GM12878 (cell line): ENCODE measurements at regions not wholly inside any gene's neighbourhood (a gene's known extent, or its start where the extent isn't known, plus 50 kb on each side); places are given as distances from the start of the nearest gene placed in this dataset.

ENCODE experiments used
- ATAC-seq: fragments of 200-7000 bp; cut with Tn5 transposase; 3 replicates; pipeline ENCODE4 v1.9.1; 2020; ENCODE audit warnings: mild to moderate bottlenecking, moderate library complexity
- BruUV-seq: library from RNA; stranded (reverse); fragments of 400-500 nt; replicated peaks from 2 replicates; lab custom pipeline; 2021; lab: Mats Ljungman, UMichigan
- CTCF ChIA-PET: fragments of 300-600 bp; sonication (Branson Sonifier 250); formaldehyde crosslinking; extraction: SDS; loops from one replicate; lab custom pipeline; 2021; ENCODE audit warnings: inconsistent platforms; lab: Yijun Ruan, JAX
- POLR2A ChIA-PET: fragments of 350-600 bp; formaldehyde crosslinking; extraction: SDS; loops from one replicate; lab custom pipeline; 2021; ENCODE audit warnings: inconsistent platforms; lab: Charles Lee
- RAD21 ChIA-PET: fragments of 300-600 bp; sonication (Branson Sonifier 250); formaldehyde crosslinking; loops from one replicate; lab custom pipeline; 2023; ENCODE audit warnings: antibody characterized with exemption; ENCODE audit not compliant: unreplicated experiment; lab: Charles Lee
- SMC1A ChIA-PET: fragments of 300-600 bp; sonication (Branson Sonifier 250); formaldehyde crosslinking; loops from one replicate; lab custom pipeline; 2023; ENCODE audit not compliant: unreplicated experiment, uncharacterized antibody; lab: Charles Lee
- DNase-seq: peaks from one replicate; pipeline ENCODE4 v3.0.0-alpha.2; 2011; ENCODE audit warnings: low read depth, low spot score
- FAIRE-seq: peaks from 3 replicates; lab custom pipeline; 2011; peaks lifted over from hg19 to GRCh38; lab: Jason Lieb, UNC
- H2AFZ ChIP-seq: 2 replicates; pipeline ENCODE4 v1.6.0; 2011; ENCODE audit warnings: low read depth, low read length, control low read depth; ENCODE audit not compliant: control insufficient read depth
- H3K27ac ChIP-seq: 2 replicates; pipeline ENCODE4 v1.5.1; 2011; ENCODE audit warnings: control low read depth; ENCODE audit not compliant: control insufficient read depth, insufficient read depth
- H3K27me3 ChIP-seq, 2 experiments: replicated peaks in 1 of 2; 2 replicates each; pipeline versions ENCODE4 v1.6.0 to v1.6.1; 2011; ENCODE audit warnings: low read length in 1 of 2; ENCODE audit not compliant: control insufficient read depth in 2 of 2, insufficient read depth in 2 of 2
- H3K36me3 ChIP-seq, 2 experiments: 2 replicates each; pipeline ENCODE4 v1.5.1; 2011; ENCODE audit warnings: low read length in 1 of 2; ENCODE audit not compliant: control insufficient read depth in 2 of 2, insufficient read depth in 2 of 2
- H3K4me1 ChIP-seq: 2 replicates; pipeline ENCODE4 v1.6.1; 2011; ENCODE audit warnings: mild to moderate bottlenecking, low read length, moderate library complexity, mixed read lengths; ENCODE audit not compliant: control insufficient read depth, insufficient read depth
- H3K4me2 ChIP-seq: 2 replicates; pipeline ENCODE4 v1.6.0; 2011; ENCODE audit warnings: control low read depth; ENCODE audit not compliant: control insufficient read depth, insufficient read depth
- H3K4me3 ChIP-seq: fragments of 200-600 bp; sonication (generic); 2 replicates; pipeline ENCODE4 v1.5.1; 2016
- H3K79me2 ChIP-seq: 2 replicates; pipeline ENCODE4 v1.6.0; 2011; ENCODE audit warnings: low read length; ENCODE audit not compliant: control insufficient read depth, insufficient read depth
- H3K9ac ChIP-seq: 2 replicates; pipeline ENCODE4 v1.8.0; 2011; ENCODE audit warnings: low read length, control low read depth, mixed read lengths; ENCODE audit not compliant: control insufficient read depth, insufficient read depth
- H3K9me3 ChIP-seq: replicated peaks from 3 replicates; pipeline ENCODE4 v1.5.1; 2011; ENCODE audit warnings: mild to moderate bottlenecking, low read length; ENCODE audit not compliant: control insufficient read depth, insufficient read depth
- H4K20me1 ChIP-seq: 2 replicates; pipeline ENCODE4 v1.6.0; 2011; ENCODE audit not compliant: control insufficient read depth, insufficient read depth
- ATF2 ChIP-seq: IDR thresholded peaks from 2 replicates; pipeline ENCODE4 v1.6.1; 2012; ENCODE audit warnings: low read length, inconsistent platforms
- ATF3 ChIP-seq: IDR thresholded peaks from 2 replicates; pipeline ENCODE4 v1.6.1; 2011; ENCODE audit warnings: low read depth, mild to moderate bottlenecking, low read length, moderate library complexity, borderline replicate concordance; ENCODE audit errors: extremely low read depth
- BCL3 ChIP-seq: IDR thresholded peaks from 2 replicates; pipeline ENCODE4 v1.6.1; 2011; ENCODE audit warnings: borderline replicate concordance, low read depth, mild to moderate bottlenecking, moderate library complexity, low read length; ENCODE audit not compliant: insufficient read depth, poor library complexity, severe bottlenecking
- CREB1 ChIP-seq: IDR thresholded peaks from 2 replicates; pipeline ENCODE4 v1.6.1; 2012; ENCODE audit warnings: low read depth, mild to moderate bottlenecking, inconsistent platforms
- E4F1 ChIP-seq: fragments of 450-650 bp; IDR thresholded peaks from 2 replicates; pipeline ENCODE4 v1.6.1; 2018; ENCODE audit warnings: borderline replicate concordance, mild to moderate bottlenecking; ENCODE audit not compliant: partially characterized antibody
- EED ChIP-seq: sonication (generic); IDR thresholded peaks from 2 replicates; pipeline ENCODE4 v1.6.1; 2016; ENCODE audit warnings: antibody characterized with exemption, low read depth
- IKZF1 ChIP-seq: fragments of 450-650 bp; conservative IDR thresholded peaks from 2 replicates; pipeline ENCODE4 v1.6.1; 2017; ENCODE audit warnings: antibody characterized with exemption, mild to moderate bottlenecking
- MYC ChIP-seq: IDR thresholded peaks from 2 replicates; pipeline ENCODE4 v1.6.1; 2011; ENCODE audit warnings: mild to moderate bottlenecking, low read length, moderate library complexity, inconsistent platforms; ENCODE audit not compliant: insufficient read depth, insufficient replicate concordance, insufficient read length, severe bottlenecking
- SMAD1 ChIP-seq: fragments of 450-650 bp; IDR thresholded peaks from 2 replicates; pipeline ENCODE4 v1.6.1; 2018; ENCODE audit warnings: mild to moderate bottlenecking, low read depth; ENCODE audit not compliant: partially characterized antibody
- SP1 ChIP-seq: IDR thresholded peaks from one replicate; pipeline ENCODE4 v1.6.1; 2011; ENCODE audit warnings: low read depth, low read length
- TCF12 ChIP-seq: IDR thresholded peaks from 2 replicates; pipeline ENCODE4 v1.6.1; 2011; ENCODE audit warnings: low read depth, mild to moderate bottlenecking, low read length
- TCF7 ChIP-seq: IDR thresholded peaks from 2 replicates; pipeline ENCODE4 v1.6.1; 2014; ENCODE audit warnings: antibody characterized with exemption, borderline replicate concordance
- WGBS: methylation state at CpG from one replicate; pipeline ENCODE4 v1.1.6; 2016; ENCODE audit warnings: low lambda C conversion rate; ENCODE audit not compliant: insufficient replicate concordance, insufficient coverage; ENCODE audit errors: missing lambda C conversion rate; 5-methylcytosine and 5-hydroxymethylcytosine counted together
- in situ Hi-C: fragments of 300-500 bp; cut with MboI; formaldehyde crosslinking; loops from 9 replicates; pipeline ENCODE4 v1.14.3; 2018; ENCODE audit warnings: mixed read lengths
- intact Hi-C: fragments of 100-400 bp; cut with micrococcal nuclease; formaldehyde crosslinking; loops from one replicate; pipeline ENCODE4 v1.14.2; 2022; ENCODE audit not compliant: unreplicated experiment

- ATAC-seq (no peak), DNase-seq (no peak), FAIRE-seq (no peak)
- Histone ChIP-seq H2AFZ (no peak overlapping the region), H3K36me3 (no peaks in the 10 kb centered on the region), H3K9me3 (no peaks in the 10 kb centered on the region), H3K4me1 (no peaks in the 10 kb centered on the region), H3K27me3 (no peaks in the 10 kb centered on the region), H3K4me3 (no peak overlapping the region), H3K9ac (no peak overlapping the region), H4K20me1 (no peaks in the 10 kb centered on the region), H3K27ac (no peak overlapping the region), H3K79me2 (no peaks in the 10 kb centered on the region), H3K4me2 (no peak overlapping the region)
- SMC1A ChIA-PET, result no interaction called here
- POLR2A ChIA-PET, result no interaction called here
- TF ChIP-seq ATF2, result no peak
- TF ChIP-seq IKZF1, result no peak
- no peak for TF ChIP-seq ATF3
- TF ChIP-seq SP1, result no peak
- no peak for TF ChIP-seq TCF12
- TF ChIP-seq CREB1, result no peak
- TF ChIP-seq E4F1, result no peak
- TF ChIP-seq MYC, result no peak
- TF ChIP-seq BCL3, result no peak
- TF ChIP-seq EED, result no peak
- no peak for TF ChIP-seq TCF7
- no peak for TF ChIP-seq SMAD1
- WGBS, result 1% methylated on average over 3 of the region's 3 CpGs
- BruUV-seq, result no TSS peak
- CTCF ChIA-PET, result no interaction called here
- in situ Hi-C loops, result no loop called here
- intact Hi-C loops, result no loop called here
- RAD21 ChIA-PET, result no interaction called here
Observed at GRCh38 chr3:146335386-146335785, 84.5 kb upstream of the PLSCR4 start.
